ENCODE measurements at regions not wholly inside any gene's neighbourhood (a gene's known extent, or its start where the extent isn't known, plus 50 kb on each side); places are given as distances from the start of the nearest gene placed in this dataset.

- TF ChIP-seq, protein P1, sequence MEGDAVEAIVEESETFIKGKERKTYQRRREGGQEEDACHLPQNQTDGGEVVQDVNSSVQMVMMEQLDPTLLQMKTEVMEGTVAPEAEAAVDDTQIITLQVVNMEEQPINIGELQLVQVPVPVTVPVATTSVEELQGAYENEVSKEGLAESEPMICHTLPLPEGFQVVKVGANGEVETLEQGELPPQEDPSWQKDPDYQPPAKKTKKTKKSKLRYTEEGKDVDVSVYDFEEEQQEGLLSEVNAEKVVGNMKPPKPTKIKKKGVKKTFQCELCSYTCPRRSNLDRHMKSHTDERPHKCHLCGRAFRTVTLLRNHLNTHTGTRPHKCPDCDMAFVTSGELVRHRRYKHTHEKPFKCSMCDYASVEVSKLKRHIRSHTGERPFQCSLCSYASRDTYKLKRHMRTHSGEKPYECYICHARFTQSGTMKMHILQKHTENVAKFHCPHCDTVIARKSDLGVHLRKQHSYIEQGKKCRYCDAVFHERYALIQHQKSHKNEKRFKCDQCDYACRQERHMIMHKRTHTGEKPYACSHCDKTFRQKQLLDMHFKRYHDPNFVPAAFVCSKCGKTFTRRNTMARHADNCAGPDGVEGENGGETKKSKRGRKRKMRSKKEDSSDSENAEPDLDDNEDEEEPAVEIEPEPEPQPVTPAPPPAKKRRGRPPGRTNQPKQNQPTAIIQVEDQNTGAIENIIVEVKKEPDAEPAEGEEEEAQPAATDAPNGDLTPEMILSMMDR (IDR thresholded peaks at IDR 0.05; ENCODE audit: borderline replicate concordance, control extremely low read depth, extremely low read depth, insufficient read depth, missing control alignments) = no peak
- DNase-seq (ENCODE audit: low spot score) = no peak
- in situ Hi-C loops (cut with MboI; ENCODE audit: low sequenced_read_pairs, unreplicated experiment) = no loop called here
Measured at GRCh38 chr1:56156971-56157876, 422.1 kb downstream of the PLPP3 start.

GRCh38 chr1:56153276-56153675, 426.1 kb downstream of the PLPP3 start:
- in situ Hi-C loops (cut with MboI; ENCODE audit: low sequenced_read_pairs, unreplicated experiment) = no loop called here
- DNase-seq (ENCODE audit: low spot score) = no peak

GRCh38 chr1:56152635-56153034, 426.7 kb downstream of the PLPP3 start:
- no peak for DNase-seq (ENCODE audit: low spot score)
- TF ChIP-seq, protein P1 (IDR thresholded peaks at IDR 0.05; ENCODE audit: borderline replicate concordance, control extremely low read depth, extremely low read depth, insufficient read depth, missing control alignments) = no peak
- in situ Hi-C loops (cut with MboI; ENCODE audit: low sequenced_read_pairs, unreplicated experiment) = no loop called here

More at GRCh38 chr1:56153276-56153675, 426.1 kb downstream of the PLPP3 start:
- TF ChIP-seq, protein P1 (IDR thresholded peaks at IDR 0.05; ENCODE audit: borderline replicate concordance, control extremely low read depth, extremely low read depth, insufficient read depth, missing control alignments) = no peak

GRCh38 chr1:56151402-56151801, 428.0 kb downstream of the PLPP3 start:
- in situ Hi-C loops (cut with MboI; ENCODE audit: low sequenced_read_pairs, unreplicated experiment) = no loop called here
- TF ChIP-seq, protein P1 (IDR thresholded peaks at IDR 0.05; ENCODE audit: borderline replicate concordance, control extremely low read depth, extremely low read depth, insufficient read depth, missing control alignments) = no peak
- DNase-seq (ENCODE audit: low spot score) = no peak

GRCh38 chr1:56150441-56151215, 428.7 kb downstream of the PLPP3 start:
- TF ChIP-seq, protein P1 (IDR thresholded peaks at IDR 0.05; ENCODE audit: borderline replicate concordance, control extremely low read depth, extremely low read depth, insufficient read depth, missing control alignments) = no peak
- DNase-seq (ENCODE audit: low spot score) = no peak
- in situ Hi-C loops (cut with MboI; ENCODE audit: low sequenced_read_pairs, unreplicated experiment) = no loop called here

GRCh38 chr1:56149761-56150160, 429.6 kb downstream of the PLPP3 start:
- DNase-seq (ENCODE audit: low spot score) = no peak
- in situ Hi-C loops (cut with MboI; ENCODE audit: low sequenced_read_pairs, unreplicated experiment) = no loop called here
- TF ChIP-seq, protein P1 (IDR thresholded peaks at IDR 0.05; ENCODE audit: borderline replicate concordance, control extremely low read depth, extremely low read depth, insufficient read depth, missing control alignments) = no peak

Measured in GM13976 (cell line).